ENCODE measurements at regions not wholly inside any gene's neighbourhood (a gene's known extent, or its start where the extent isn't known, plus 50 kb on each side); places are given as distances from the start of the nearest gene placed in this dataset.

- TF ChIP-seq CHD2 (IDR thresholded peaks at IDR 0.05; ENCODE audit: low read length, partially characterized antibody) (no peak), EP300 (IDR thresholded peaks at IDR 0.05) (no peak), RAD21 (conservative IDR thresholded peaks at IDR 0.05 in 1 of 2, IDR thresholded peaks at IDR 0.05 in 1 of 2) (no peak), ELK1 (IDR thresholded peaks at IDR 0.05; ENCODE audit: low read depth, low read length) (no peak), POLR2A (IDR thresholded peaks at IDR 0.05; ENCODE audit: low read length) (peak; percentile 77), MYC (IDR thresholded peaks at IDR 0.05; ENCODE audit: borderline replicate concordance, low read length) (peak; percentile 67; the same call in 1 of the 2 replicates)
- TF ChIP-seq, protein P1, sequence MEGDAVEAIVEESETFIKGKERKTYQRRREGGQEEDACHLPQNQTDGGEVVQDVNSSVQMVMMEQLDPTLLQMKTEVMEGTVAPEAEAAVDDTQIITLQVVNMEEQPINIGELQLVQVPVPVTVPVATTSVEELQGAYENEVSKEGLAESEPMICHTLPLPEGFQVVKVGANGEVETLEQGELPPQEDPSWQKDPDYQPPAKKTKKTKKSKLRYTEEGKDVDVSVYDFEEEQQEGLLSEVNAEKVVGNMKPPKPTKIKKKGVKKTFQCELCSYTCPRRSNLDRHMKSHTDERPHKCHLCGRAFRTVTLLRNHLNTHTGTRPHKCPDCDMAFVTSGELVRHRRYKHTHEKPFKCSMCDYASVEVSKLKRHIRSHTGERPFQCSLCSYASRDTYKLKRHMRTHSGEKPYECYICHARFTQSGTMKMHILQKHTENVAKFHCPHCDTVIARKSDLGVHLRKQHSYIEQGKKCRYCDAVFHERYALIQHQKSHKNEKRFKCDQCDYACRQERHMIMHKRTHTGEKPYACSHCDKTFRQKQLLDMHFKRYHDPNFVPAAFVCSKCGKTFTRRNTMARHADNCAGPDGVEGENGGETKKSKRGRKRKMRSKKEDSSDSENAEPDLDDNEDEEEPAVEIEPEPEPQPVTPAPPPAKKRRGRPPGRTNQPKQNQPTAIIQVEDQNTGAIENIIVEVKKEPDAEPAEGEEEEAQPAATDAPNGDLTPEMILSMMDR (IDR thresholded peaks at IDR 0.05) = no peak
Observed at GRCh38 chr15:26082221-26083109, 219.3 kb upstream of the ATP10A start.

All from A549 (cell line).